Neutrophil (primary cell): ENCODE measurements at regions not wholly inside any gene's neighbourhood (a gene's known extent, or its start where the extent isn't known, plus 50 kb on each side); places are given as distances from the start of the nearest gene placed in this dataset.

ENCODE experiments used
- H3K27ac ChIP-seq: fragments of 200-600 bp; sonication (generic); 2 replicates; pipeline ENCODE4 v1.5.1; 2016; ENCODE audit warnings: mild to moderate bottlenecking, moderate library complexity
- H3K27me3 ChIP-seq: fragments of 200-600 bp; sonication (generic); 2 replicates; pipeline ENCODE4 v1.6.0; 2016; ENCODE audit warnings: mild to moderate bottlenecking
- H3K36me3 ChIP-seq: fragments of 200-600 bp; sonication (generic); 2 replicates; pipeline ENCODE4 v1.5.1; 2017
- H3K4me1 ChIP-seq, 2 experiments: fragments of 200-600 bp in 1 of 2; sonication (generic) in 1 of 2; 1 replicate in 1 of 2; 2 replicates in 1 of 2; pipeline versions ENCODE4 v1.5.1 to v1.6.1; 2013 to 2016; ENCODE audit warnings: low read depth in 1 of 2, low read length in 1 of 2, mild to moderate bottlenecking in 1 of 2, moderate library complexity in 1 of 2; ENCODE audit not compliant: control insufficient read depth in 1 of 2, insufficient read depth in 1 of 2
- H3K4me3 ChIP-seq, 2 experiments: fragments of 200-600 bp in 1 of 2; sonication (generic) in 1 of 2; 1 replicate in 1 of 2; 2 replicates in 1 of 2; pipeline ENCODE4 v1.5.1; 2013 to 2016; ENCODE audit warnings: low read depth in 1 of 2, low read length in 1 of 2, mild to moderate bottlenecking in 1 of 2, moderate library complexity in 1 of 2
- H3K9me3 ChIP-seq: fragments of 200-600 bp; sonication (generic); 2 replicates; pipeline ENCODE4 v1.5.1; 2016
- TF ChIP-seq, protein P1 (sequence below): fragments of 200-600 bp; sonication (generic); IDR thresholded peaks from 2 replicates; pipeline ENCODE4 v1.5.1; 2016; ENCODE audit warnings: antibody characterized with exemption

DNA sequence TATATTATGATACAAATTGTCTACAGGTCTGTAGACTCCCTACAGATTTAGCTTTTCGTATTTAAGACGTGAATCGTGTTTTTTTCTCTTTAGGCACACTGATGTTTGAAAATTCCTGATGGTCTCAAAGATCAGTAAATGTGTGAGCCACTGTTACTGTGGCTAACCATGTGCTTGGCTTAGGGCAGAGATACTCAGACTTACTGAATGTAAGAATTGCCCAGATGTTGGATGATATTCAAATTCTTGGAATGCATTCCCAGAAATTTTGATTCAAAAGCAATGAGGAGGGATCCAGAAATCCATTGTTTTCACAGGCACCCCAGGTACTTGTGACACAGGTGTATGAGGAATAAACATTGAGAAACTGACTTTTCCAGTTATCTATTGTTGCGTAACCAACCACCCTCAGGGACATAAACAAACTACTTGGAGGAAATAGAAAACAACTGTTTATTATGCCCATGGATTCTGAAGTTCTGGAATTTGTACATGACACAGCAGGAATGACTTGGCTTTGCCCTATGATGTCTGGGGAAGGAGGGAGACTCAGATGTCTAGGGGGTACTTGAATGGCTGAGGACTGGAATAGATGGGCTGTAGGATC lies 339.6 kb upstream of the CITED2 start:
- TF ChIP-seq, protein P1, sequence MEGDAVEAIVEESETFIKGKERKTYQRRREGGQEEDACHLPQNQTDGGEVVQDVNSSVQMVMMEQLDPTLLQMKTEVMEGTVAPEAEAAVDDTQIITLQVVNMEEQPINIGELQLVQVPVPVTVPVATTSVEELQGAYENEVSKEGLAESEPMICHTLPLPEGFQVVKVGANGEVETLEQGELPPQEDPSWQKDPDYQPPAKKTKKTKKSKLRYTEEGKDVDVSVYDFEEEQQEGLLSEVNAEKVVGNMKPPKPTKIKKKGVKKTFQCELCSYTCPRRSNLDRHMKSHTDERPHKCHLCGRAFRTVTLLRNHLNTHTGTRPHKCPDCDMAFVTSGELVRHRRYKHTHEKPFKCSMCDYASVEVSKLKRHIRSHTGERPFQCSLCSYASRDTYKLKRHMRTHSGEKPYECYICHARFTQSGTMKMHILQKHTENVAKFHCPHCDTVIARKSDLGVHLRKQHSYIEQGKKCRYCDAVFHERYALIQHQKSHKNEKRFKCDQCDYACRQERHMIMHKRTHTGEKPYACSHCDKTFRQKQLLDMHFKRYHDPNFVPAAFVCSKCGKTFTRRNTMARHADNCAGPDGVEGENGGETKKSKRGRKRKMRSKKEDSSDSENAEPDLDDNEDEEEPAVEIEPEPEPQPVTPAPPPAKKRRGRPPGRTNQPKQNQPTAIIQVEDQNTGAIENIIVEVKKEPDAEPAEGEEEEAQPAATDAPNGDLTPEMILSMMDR: no peak
- no peak overlapping the region for H3K27ac ChIP-seq
- no peaks in the 10 kb centered on the region for H3K9me3 ChIP-seq
- no peak overlapping the region for H3K4me3 ChIP-seq
- peaks cover 0 to 4% of the 10 kb centered on the region in 2 experiments for H3K4me1 ChIP-seq
- H3K36me3 ChIP-seq: no peaks in the 10 kb centered on the region
- no peaks in the 10 kb centered on the region for H3K27me3 ChIP-seq

DNA sequence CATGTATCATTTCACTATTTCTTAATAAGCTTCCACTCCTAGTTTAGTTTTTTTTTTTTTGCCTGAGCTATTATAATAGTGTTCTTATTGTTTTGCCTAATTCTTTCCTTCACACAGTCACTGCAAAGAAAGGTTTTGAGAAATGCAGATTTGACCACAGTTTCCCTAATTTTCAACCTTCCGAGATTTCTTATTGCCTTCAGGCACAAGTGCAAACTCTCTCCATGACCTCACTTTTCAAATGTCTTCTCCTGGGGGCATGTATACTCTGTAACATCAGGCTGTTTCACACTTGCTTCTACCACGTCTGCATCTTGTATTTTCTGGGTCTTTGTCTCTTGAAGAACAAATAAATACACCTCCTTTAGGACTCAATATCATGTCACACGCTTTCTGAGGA lies 339.0 kb upstream of the CITED2 start:
- no peaks in the 10 kb centered on the region for H3K27me3 ChIP-seq
- no peaks in the 10 kb centered on the region for H3K9me3 ChIP-seq
- H3K27ac ChIP-seq: no peak overlapping the region
- H3K4me3 ChIP-seq: no peak overlapping the region
- TF ChIP-seq, protein P1: no peak
- no peaks in the 10 kb centered on the region for H3K36me3 ChIP-seq
- H3K4me1 ChIP-seq: peaks cover 0 to 4% of the 10 kb centered on the region in 2 experiments

DNA sequence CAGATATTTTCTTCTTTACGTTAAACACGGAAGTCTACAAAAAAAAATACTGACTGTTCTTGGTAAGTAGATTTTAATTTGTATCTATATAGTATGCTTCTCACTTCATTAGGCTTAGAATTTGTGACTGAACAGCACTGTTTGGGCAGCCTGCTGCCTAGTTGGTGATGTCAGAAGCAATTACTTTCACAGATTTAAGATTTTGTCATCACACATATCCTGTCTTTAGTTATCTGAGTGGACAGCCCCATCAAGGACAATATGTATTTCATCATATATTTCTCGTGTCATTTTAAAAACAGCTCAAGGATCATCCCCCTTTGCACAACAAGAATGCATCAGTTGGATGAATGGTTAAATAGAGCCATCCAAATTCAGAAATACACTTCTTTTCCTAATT lies 338.4 kb upstream of the CITED2 start:
- H3K9me3 ChIP-seq: no peaks in the 10 kb centered on the region
- H3K27me3 ChIP-seq: no peaks in the 10 kb centered on the region
- no peak overlapping the region for H3K4me3 ChIP-seq
- no peaks in the 10 kb centered on the region for H3K36me3 ChIP-seq
- peaks cover 0 to 4% of the 10 kb centered on the region in 2 experiments for H3K4me1 ChIP-seq
- TF ChIP-seq, protein P1: no peak
- no peak overlapping the region for H3K27ac ChIP-seq

GRCh38 chr6:139711804-139712585 lies 337.5 kb upstream of the CITED2 start:
- Histone ChIP-seq H3K4me1 (peaks cover 0 to 4% of the 10 kb centered on the region in 2 experiments), H3K36me3 (no peaks in the 10 kb centered on the region), H3K4me3 (no peak overlapping the region), H3K27ac (no peak overlapping the region), H3K27me3 (no peaks in the 10 kb centered on the region), H3K9me3 (no peaks in the 10 kb centered on the region)
- TF ChIP-seq, protein P1: no peak

- Histone ChIP-seq H3K4me1 (peaks cover 0 to 4% of the 10 kb centered on the region in 2 experiments), H3K9me3 (no peaks in the 10 kb centered on the region), H3K27me3 (no peaks in the 10 kb centered on the region), H3K4me3 (no peak overlapping the region), H3K36me3 (no peaks in the 10 kb centered on the region), H3K27ac (no peak overlapping the region)
- TF ChIP-seq, protein P1: no peak
Observed at GRCh38 chr6:139710556-139710955, 336.1 kb upstream of the CITED2 start.
